Lower leg skin (tissue), 4 donors: ENCODE measurements at regions not wholly inside any gene's neighbourhood (a gene's known extent, or its start where the extent isn't known, plus 50 kb on each side); places are given as distances from the start of the nearest gene placed in this dataset.

Experiments
- DNase-seq, 2 donors: peaks; one replicate each; pipeline ENCODE4 v3.0.0-alpha.2; 2019; ENCODE audit warnings: low spot score in 2 of 2
- H3K4me3 ChIP-seq: fragments of 200-600 bp; sonication (generic); 2 replicates; pipeline ENCODE4 v1.5.1; 2017; ENCODE audit warnings: mild to moderate bottlenecking, low read depth; ENCODE audit not compliant: poor library complexity, severe bottlenecking
- POLR2A ChIP-seq, 2 donors: fragments of 450-650 bp; IDR thresholded peaks; one replicate each; pipeline ENCODE4 v1.6.1; 2016 to 2017; ENCODE audit warnings: antibody characterized with exemption in 2 of 2, mild to moderate bottlenecking in 1 of 2, moderate library complexity in 1 of 2
- WGBS, 2 donors: methylation state at CpG; one replicate each; pipeline ENCODE4 v1.1.5; 2018; 5-methylcytosine and 5-hydroxymethylcytosine counted together
- intact Hi-C: fragments of 100-400 bp; cut with DNase I; formaldehyde crosslinking; loops from one replicate; pipeline ENCODE4 v1.15.0; 2023; ENCODE audit warnings: low total_unique reads
- TF ChIP-seq, protein P1 (sequence below), 3 donors: fragments of 450-650 bp; IDR thresholded peaks; one replicate each; pipeline ENCODE4 v1.5.1; 2016; ENCODE audit warnings: antibody characterized with exemption in 3 of 3, mild to moderate bottlenecking in 3 of 3, moderate library complexity in 2 of 3

DNA sequence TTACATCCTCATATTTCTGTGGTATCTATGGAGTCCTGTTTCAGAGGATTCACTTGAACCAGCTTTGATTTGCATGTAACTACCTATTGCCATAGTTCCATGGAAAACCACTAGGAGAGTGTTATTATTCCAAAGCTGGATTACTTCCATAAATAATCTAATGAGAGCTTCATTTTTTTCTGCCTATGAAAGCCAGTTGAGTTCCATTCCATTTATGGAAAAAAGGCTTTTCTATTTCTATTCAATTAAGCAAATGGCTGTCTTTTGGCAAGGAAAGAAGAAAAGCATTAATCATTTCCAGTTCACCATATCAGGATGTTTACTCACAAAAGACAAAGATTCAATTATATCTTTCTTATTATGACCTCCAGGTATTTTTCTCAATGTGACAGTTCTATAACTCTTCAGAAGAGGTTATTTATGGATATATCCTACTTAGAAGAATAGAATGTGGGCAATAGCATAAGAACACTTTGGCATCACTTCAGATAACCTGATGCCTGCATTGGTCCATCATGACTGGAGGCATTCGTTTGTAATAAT, 259.9 kb upstream of the ZPLD1 start:
- 47 to 74% methylated on average over 1 of the region's 1 CpG for WGBS, 2 donors
- no peak for DNase-seq
- TF ChIP-seq, protein P1, sequence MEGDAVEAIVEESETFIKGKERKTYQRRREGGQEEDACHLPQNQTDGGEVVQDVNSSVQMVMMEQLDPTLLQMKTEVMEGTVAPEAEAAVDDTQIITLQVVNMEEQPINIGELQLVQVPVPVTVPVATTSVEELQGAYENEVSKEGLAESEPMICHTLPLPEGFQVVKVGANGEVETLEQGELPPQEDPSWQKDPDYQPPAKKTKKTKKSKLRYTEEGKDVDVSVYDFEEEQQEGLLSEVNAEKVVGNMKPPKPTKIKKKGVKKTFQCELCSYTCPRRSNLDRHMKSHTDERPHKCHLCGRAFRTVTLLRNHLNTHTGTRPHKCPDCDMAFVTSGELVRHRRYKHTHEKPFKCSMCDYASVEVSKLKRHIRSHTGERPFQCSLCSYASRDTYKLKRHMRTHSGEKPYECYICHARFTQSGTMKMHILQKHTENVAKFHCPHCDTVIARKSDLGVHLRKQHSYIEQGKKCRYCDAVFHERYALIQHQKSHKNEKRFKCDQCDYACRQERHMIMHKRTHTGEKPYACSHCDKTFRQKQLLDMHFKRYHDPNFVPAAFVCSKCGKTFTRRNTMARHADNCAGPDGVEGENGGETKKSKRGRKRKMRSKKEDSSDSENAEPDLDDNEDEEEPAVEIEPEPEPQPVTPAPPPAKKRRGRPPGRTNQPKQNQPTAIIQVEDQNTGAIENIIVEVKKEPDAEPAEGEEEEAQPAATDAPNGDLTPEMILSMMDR (IDR thresholded peaks at IDR 0.05): no peak
- no peak for TF ChIP-seq POLR2A (IDR thresholded peaks at IDR 0.05)
- intact Hi-C loops: no loop called here
- no peak overlapping the region for H3K4me3 ChIP-seq

DNA sequence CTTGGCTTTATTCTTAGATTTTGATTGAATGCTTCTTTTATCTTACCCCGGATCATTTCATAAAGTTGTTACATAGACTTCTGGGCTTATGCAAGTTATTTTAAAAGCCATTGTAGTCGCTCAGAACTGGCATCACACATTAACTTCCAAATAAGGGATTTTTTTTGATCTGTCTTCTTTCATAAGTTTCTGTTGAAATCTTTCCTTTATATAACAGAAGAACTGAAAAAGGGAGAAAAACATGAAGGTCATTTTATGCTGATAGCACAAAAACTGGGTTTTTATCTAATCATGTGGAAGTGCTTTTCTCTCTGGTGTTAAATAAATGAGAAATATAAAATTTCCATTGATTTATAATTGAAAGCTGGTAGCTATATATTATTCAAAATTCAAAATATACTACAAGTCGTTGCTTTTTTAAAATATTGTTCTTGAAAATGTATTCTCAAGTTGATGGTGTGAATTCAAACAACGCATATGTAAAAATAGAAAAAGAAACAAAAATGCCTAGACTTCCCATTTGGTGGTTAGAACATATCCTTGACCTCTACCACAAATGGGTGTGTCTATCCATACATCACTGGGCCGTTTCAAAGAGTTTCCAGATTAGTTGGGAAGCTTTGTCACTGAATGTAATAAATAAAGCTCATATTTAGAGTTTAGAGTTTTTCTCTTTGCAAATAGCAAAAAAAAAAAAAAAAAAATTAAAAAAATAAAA, 258.3 kb upstream of the ZPLD1 start:
- WGBS, 2 donors: 61 to 65% methylated on average over 5 of the region's 5 CpGs
- intact Hi-C loops: no loop called here
- no peak for DNase-seq
- no peak for TF ChIP-seq POLR2A (IDR thresholded peaks at IDR 0.05)
- TF ChIP-seq, protein P1 (IDR thresholded peaks at IDR 0.05): no peak
- H3K4me3 ChIP-seq: no peak overlapping the region

DNA sequence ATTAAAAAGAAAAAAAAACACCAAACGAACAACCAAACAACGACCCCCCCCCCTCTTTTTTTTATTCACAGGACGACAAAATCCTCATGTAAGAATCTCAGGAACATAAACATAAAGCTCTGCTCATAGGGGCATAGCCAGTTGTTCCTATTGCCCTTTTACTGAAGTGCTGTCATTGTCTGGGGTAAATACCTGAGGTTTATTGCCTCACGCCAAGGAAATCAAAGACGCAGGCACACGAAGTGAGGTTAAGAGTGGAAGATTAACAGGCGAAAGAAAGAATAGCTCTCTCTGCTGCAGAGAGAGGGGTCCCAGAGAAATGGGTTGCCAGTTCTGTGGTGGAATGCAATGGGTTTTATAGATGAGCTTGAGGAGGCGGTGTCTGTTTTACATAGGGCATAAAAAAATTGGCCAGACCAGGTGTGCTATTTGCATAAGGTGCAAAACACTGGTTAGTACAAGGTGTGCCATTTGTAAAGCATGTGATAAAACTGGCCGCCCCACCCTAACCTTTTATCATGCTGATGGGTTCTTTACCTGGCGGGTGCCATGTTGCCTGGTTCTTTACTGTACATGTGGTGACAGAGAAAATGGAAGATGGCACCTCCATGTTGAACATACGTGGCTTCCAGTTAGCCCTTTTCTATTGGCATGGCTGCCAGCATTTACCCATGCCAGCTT, 257.6 kb upstream of the ZPLD1 start:
- 79 to 83% methylated on average over 11 of the region's 11 CpGs for WGBS, 2 donors
- TF ChIP-seq, protein P1 (IDR thresholded peaks at IDR 0.05): no peak
- TF ChIP-seq POLR2A (IDR thresholded peaks at IDR 0.05): no peak
- no peak for DNase-seq
- intact Hi-C loops: no loop called here
- H3K4me3 ChIP-seq: no peak overlapping the region

DNA sequence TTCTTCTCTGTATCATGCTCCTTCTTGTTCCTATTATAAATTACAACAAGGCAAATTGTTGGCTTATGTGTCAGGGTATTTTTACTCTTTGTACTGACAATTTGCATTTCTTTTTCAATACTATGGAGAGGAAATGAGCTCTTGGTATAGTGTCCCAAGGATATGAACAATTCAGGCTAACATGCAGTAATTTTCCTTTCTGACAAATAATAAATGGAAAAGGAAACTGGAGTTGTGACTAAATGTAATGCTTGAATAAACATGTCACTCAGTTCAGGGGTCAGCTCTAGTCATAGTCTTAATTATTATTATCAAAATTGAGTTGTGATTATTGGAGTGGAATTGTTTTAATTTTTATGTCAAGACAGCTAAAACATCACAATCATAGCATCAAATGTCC, 256.0 kb upstream of the ZPLD1 start:
- intact Hi-C loops: no loop called here
- TF ChIP-seq, protein P1 (IDR thresholded peaks at IDR 0.05): no peak
- TF ChIP-seq POLR2A (IDR thresholded peaks at IDR 0.05): no peak
- no peak for DNase-seq
- no peak overlapping the region for H3K4me3 ChIP-seq

DNA sequence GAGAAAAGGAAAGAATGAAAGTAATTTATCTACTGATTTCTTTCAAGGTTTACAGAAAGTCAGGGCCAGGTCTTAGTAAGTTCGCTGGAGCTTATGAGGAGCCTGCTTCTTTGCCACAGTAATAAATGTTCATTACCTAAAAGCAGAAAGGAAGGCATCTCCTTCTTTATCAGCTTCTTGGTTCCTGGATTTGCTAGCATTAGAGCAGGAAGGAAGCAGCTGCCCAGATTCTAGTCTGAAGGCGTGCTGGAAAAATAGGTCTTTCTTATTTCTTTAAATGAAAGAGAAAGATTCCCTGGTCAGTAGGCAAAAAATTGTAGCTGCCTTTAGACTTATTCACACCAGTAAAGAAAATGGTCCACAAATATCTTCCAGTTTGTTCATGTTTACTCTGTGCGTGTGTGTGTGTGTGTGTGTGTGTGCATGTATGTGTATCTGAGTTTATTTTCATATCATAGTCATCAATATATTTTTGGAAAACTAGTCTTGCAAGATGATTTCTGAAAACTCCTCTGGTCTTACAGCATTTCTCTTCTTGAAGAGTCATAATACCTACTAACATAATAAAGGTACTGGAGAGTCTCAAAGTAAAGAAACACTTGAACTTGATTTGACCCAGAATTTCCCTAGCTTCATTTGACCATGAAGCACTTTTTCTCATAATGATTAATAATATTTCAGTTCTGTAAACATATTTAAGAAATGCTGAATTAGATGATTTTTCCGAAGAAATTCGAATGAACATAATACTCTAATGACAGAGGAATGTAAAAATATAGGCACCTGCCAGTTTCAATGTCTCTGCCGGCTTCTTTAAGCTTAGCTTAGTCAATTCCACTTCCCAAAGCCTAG, 255.3 kb upstream of the ZPLD1 start:
- intact Hi-C loops: no loop called here
- WGBS, 2 donors: 29 to 30% methylated on average over 6 of the region's 6 CpGs
- no peak for DNase-seq
- no peak overlapping the region for H3K4me3 ChIP-seq
- no peak for TF ChIP-seq POLR2A (IDR thresholded peaks at IDR 0.05)
- TF ChIP-seq, protein P1 (IDR thresholded peaks at IDR 0.05): no peak
